ENCODE measurements at regions not wholly inside any gene's neighbourhood (a gene's known extent, or its start where the extent isn't known, plus 50 kb on each side); places are given as distances from the start of the nearest gene placed in this dataset.

- no peak for DNase-seq (ENCODE audit: low read depth in 1 of 2, low spot score in 1 of 2)
Observed at GRCh38 chr9:17846948-17847655, 268.2 kb downstream of the SH3GL2 start.

GRCh38 chr9:17847908-17848307 is 269.0 kb downstream of the SH3GL2 start:
- DNase-seq (ENCODE audit: low read depth in 1 of 2, low spot score in 1 of 2), result no peak

- no peak for DNase-seq (ENCODE audit: low read depth in 1 of 2, low spot score in 1 of 2)
Observed at GRCh38 chr9:17852108-17852507, 273.2 kb downstream of the SH3GL2 start.

GRCh38 chr9:17854487-17854886 is 275.6 kb downstream of the SH3GL2 start:
- no peak for DNase-seq (ENCODE audit: low read depth in 1 of 2, low spot score in 1 of 2)

GRCh38 chr9:17856995-17857394 is 278.1 kb downstream of the SH3GL2 start:
- no peak for DNase-seq (ENCODE audit: low read depth in 1 of 2, low spot score in 1 of 2)

GRCh38 chr9:17859228-17859627 is 280.4 kb downstream of the SH3GL2 start:
- DNase-seq (ENCODE audit: low read depth in 1 of 2, low spot score in 1 of 2), result no peak

- no peak for DNase-seq (ENCODE audit: low read depth in 1 of 2, low spot score in 1 of 2)
Observed at GRCh38 chr9:17859987-17860386, 281.1 kb downstream of the SH3GL2 start.

GRCh38 chr9:17862101-17862500 is 283.2 kb downstream of the SH3GL2 start:
- no peak for DNase-seq (ENCODE audit: low read depth in 1 of 2, low spot score in 1 of 2)

GRCh38 chr9:17862629-17863028 is 283.8 kb downstream of the SH3GL2 start:
- no peak for DNase-seq (ENCODE audit: low read depth in 1 of 2, low spot score in 1 of 2)

GRCh38 chr9:17863213-17863883 is 284.5 kb downstream of the SH3GL2 start:
- no peak for DNase-seq (ENCODE audit: low read depth in 1 of 2, low spot score in 1 of 2)

GRCh38 chr9:17863924-17864323 is 285.1 kb downstream of the SH3GL2 start:
- DNase-seq (ENCODE audit: low read depth in 1 of 2, low spot score in 1 of 2), result no peak

GRCh38 chr9:17864951-17865350 is 286.1 kb downstream of the SH3GL2 start:
- no peak for DNase-seq (ENCODE audit: low read depth in 1 of 2, low spot score in 1 of 2)

- DNase-seq (ENCODE audit: low read depth in 1 of 2, low spot score in 1 of 2), result no peak
Observed at GRCh38 chr9:17865881-17866280, 287.0 kb downstream of the SH3GL2 start.

GRCh38 chr9:17870722-17871121 is 291.9 kb downstream of the SH3GL2 start:
- DNase-seq (ENCODE audit: low read depth in 1 of 2, low spot score in 1 of 2), result no peak

- DNase-seq (ENCODE audit: low read depth in 1 of 2, low spot score in 1 of 2), result no peak
Observed at GRCh38 chr9:17871213-17871890, 292.5 kb downstream of the SH3GL2 start.

- DNase-seq (ENCODE audit: low read depth in 1 of 2, low spot score in 1 of 2), result no peak
Observed at GRCh38 chr9:17875886-17876285, 297.0 kb downstream of the SH3GL2 start.

- DNase-seq (ENCODE audit: low read depth in 1 of 2, low spot score in 1 of 2), result no peak
Observed at GRCh38 chr9:17876687-17877086, 297.8 kb downstream of the SH3GL2 start.

GRCh38 chr9:17878810-17879370 is 300.0 kb downstream of the SH3GL2 start:
- DNase-seq (ENCODE audit: low read depth in 1 of 2, low spot score in 1 of 2), result no peak

GRCh38 chr9:17881371-17881770 is 302.5 kb downstream of the SH3GL2 start:
- DNase-seq (ENCODE audit: low read depth in 1 of 2, low spot score in 1 of 2), result no peak

GRCh38 chr9:17882688-17883594 is 304.1 kb downstream of the SH3GL2 start:
- no peak for DNase-seq (ENCODE audit: low read depth in 1 of 2, low spot score in 1 of 2)

GRCh38 chr9:17888066-17888465 is 309.2 kb downstream of the SH3GL2 start:
- no peak for DNase-seq (ENCODE audit: low read depth in 1 of 2, low spot score in 1 of 2)
